ENCODE measurements at regions not wholly inside any gene's neighbourhood (a gene's known extent, or its start where the extent isn't known, plus 50 kb on each side); places are given as distances from the start of the nearest gene placed in this dataset.

GRCh38 chr6:81630719-81631118, 121.8 kb downstream of the TENT5A start:
- TF ChIP-seq, protein P1, sequence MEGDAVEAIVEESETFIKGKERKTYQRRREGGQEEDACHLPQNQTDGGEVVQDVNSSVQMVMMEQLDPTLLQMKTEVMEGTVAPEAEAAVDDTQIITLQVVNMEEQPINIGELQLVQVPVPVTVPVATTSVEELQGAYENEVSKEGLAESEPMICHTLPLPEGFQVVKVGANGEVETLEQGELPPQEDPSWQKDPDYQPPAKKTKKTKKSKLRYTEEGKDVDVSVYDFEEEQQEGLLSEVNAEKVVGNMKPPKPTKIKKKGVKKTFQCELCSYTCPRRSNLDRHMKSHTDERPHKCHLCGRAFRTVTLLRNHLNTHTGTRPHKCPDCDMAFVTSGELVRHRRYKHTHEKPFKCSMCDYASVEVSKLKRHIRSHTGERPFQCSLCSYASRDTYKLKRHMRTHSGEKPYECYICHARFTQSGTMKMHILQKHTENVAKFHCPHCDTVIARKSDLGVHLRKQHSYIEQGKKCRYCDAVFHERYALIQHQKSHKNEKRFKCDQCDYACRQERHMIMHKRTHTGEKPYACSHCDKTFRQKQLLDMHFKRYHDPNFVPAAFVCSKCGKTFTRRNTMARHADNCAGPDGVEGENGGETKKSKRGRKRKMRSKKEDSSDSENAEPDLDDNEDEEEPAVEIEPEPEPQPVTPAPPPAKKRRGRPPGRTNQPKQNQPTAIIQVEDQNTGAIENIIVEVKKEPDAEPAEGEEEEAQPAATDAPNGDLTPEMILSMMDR (IDR thresholded peaks at IDR 0.05): no peak
- TF ChIP-seq POLR2A (IDR thresholded peaks at IDR 0.05): no peak
